GM12878 (cell line): ENCODE measurements at regions not wholly inside any gene's neighbourhood (a gene's known extent, or its start where the extent isn't known, plus 50 kb on each side); places are given as distances from the start of the nearest gene placed in this dataset.

Experiments
- BMI1 ChIP-seq: fragments of 450-650 bp; IDR thresholded peaks from 2 replicates; pipeline ENCODE4 v1.6.1; 2016; ENCODE audit warnings: mild to moderate bottlenecking, moderate library complexity, borderline replicate concordance
- GABPA ChIP-seq: IDR thresholded peaks from 2 replicates; pipeline ENCODE4 v1.6.1; 2014; ENCODE audit warnings: antibody characterized with exemption, low read depth, mild to moderate bottlenecking, inconsistent platforms
- MEF2A ChIP-seq: IDR thresholded peaks from 2 replicates; pipeline ENCODE4 v1.6.1; 2011; ENCODE audit warnings: low read depth, mild to moderate bottlenecking, low read length, moderate library complexity; ENCODE audit not compliant: insufficient read depth
- RAD21 ChIP-seq: IDR thresholded peaks from 2 replicates; pipeline ENCODE4 v1.6.1; 2011; ENCODE audit warnings: mild to moderate bottlenecking, low read depth, low read length, moderate library complexity; ENCODE audit not compliant: insufficient read depth
- SKIL ChIP-seq: fragments of 450-650 bp; IDR thresholded peaks from 2 replicates; pipeline ENCODE4 v1.6.1; 2017; ENCODE audit warnings: mild to moderate bottlenecking, low read depth, inconsistent platforms; ENCODE audit not compliant: poor library complexity, severe bottlenecking
- SMAD5 ChIP-seq: IDR thresholded peaks from 2 replicates; pipeline ENCODE4 v1.6.1; 2016; ENCODE audit warnings: antibody characterized with exemption, low read depth
- ZBTB33 ChIP-seq: fragments of 450-650 bp; IDR thresholded peaks from 2 replicates; pipeline ENCODE4 v1.6.1; 2017; ENCODE audit warnings: mild to moderate bottlenecking
- ZBTB40 ChIP-seq: fragments of 450-650 bp; IDR thresholded peaks from 2 replicates; pipeline ENCODE4 v1.6.1; 2016; ENCODE audit warnings: mild to moderate bottlenecking, moderate library complexity, borderline replicate concordance
- ZNF24 ChIP-seq: fragments of 450-650 bp; IDR thresholded peaks from 2 replicates; pipeline ENCODE4 v1.6.1; 2017; ENCODE audit warnings: antibody characterized with exemption, mild to moderate bottlenecking
- ZNF687 ChIP-seq: fragments of 450-650 bp; IDR thresholded peaks from 2 replicates; pipeline ENCODE4 v1.6.1; 2017; ENCODE audit warnings: mild to moderate bottlenecking, moderate library complexity

GRCh38 chr3:154729741-154730140, 299.8 kb upstream of the GPR149 start (continued):
- TF ChIP-seq SMAD5 (no peak), ZNF687 (no peak), RAD21 (no peak), MEF2A (no peak), ZNF24 (no peak), GABPA (no peak), ZBTB33 (no peak), ZBTB40 (no peak), SKIL (no peak), BMI1 (no peak)
